NCI-H1417 treated with DMSO at 0.1 percent for 48 hours (cell line): ENCODE measurements at regions not wholly inside any gene's neighbourhood (a gene's known extent, or its start where the extent isn't known, plus 50 kb on each side); places are given as distances from the start of the nearest gene placed in this dataset.
"Not testable (repeated sequence)": the region's sequence is repeated elsewhere in the genome, so short reads cannot be mapped to it uniquely, and the experiment has no call there.

Experiments
- DNase-seq: peaks from one replicate; lab custom pipeline; 2025; lab: John Stamatoyannopoulos, UW

DNA sequence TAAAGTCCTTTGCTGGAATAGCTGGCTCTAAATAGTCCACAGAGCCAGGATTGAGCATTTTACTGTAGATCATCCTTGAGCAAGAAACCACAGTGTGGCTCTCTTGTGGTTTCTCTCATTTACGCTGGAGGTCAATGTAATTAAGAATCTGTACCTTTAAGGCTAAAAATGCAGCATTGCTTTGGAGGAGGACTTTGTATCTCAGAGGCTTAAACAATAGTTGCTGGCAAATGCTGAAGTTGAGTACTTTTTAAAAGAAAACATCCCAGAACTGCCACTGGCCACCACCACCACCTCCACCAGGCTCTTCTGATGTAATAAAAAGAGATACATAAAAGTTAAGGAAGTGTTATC is 177.3 kb upstream of the ADAMTSL1 start:
- DNase-seq, result no peak

- DNase-seq, result no peak
Measured at GRCh38 chr9:18297056-18297841, 176.7 kb upstream of the ADAMTSL1 start.

DNA sequence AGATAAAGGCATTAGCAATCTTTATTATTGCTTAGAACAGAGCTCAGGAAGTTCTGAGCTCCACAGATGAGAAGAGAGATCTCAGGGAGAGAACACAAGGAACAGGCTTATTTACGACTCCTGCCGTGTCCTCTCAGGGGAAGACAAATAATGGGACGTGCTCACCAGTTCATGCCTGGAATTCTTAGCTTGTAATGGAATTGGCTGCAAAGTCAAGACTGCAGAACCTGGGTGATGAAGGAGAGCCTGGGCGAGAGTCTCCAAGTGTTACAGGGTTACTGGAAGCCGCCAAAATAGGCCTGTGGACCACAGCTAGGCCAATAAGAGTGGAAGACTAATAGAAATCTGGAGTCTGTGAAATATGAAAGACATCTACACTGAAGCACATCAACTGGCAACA is 174.5 kb upstream of the ADAMTSL1 start:
- DNase-seq, result no peak

DNA sequence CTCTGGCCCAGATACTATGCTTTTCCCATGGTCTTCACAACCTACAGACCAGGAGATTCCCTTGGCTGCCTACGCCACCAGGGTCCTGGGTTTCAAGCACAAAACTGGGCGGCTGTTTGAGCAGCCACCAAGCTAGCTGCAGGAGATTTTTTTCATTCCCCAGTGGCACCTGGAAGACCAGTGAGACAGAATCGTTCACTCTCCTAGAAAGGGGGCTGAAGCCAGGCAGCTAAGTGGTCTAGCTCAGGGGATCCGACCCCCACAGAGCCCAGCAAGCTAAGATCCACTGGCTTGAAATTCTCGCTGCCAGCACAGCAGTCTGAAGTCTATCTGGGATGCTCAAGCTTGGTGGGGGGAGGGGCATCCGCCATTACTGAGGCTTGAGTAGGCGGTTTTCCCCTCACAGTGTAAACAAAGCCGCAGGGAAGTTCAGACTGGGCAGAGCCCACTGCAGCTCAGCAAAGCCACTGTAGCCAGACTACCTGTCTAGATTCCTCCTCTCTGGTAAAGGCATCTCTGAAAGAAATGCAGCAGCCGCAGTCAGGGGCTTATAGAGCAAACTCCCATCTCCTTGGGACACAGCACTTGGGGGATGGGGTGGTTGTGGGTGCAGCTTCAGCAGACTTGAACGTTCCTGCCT is 168.7 kb upstream of the ADAMTSL1 start:
- not testable (repeated sequence) for DNase-seq

DNA sequence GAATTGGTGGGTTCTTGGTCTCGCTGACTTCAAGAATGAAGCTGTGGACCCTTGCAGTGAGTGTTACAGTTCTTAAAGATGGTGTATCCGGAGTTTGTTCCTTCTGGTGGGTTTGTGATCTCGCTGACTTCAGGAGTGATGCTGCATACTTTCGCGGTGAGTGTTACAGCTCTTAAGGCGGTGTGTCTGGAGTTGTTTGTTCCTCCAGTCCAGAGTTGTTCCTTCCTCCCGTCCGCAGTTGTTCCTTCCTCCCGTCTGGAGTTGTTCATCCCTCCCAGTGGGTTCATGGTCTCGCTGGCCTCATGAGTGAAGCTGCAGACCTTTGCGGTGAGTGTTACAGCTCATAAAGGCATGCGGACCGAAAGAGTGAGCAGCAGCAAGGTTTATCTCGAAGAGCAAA is 159.6 kb upstream of the ADAMTSL1 start:
- no peak for DNase-seq

GRCh38 chr9:18317896-18318295 is 156.1 kb upstream of the ADAMTSL1 start:
- DNase-seq, result no peak

GRCh38 chr9:18319918-18320445 is 154.0 kb upstream of the ADAMTSL1 start:
- no peak for DNase-seq

GRCh38 chr9:18324928-18325745 is 148.8 kb upstream of the ADAMTSL1 start:
- DNase-seq, result no peak

GRCh38 chr9:18325746-18326011 is 148.3 kb upstream of the ADAMTSL1 start:
- not testable (repeated sequence) for DNase-seq

GRCh38 chr9:18327121-18327520 is 146.8 kb upstream of the ADAMTSL1 start:
- no peak for DNase-seq

DNA sequence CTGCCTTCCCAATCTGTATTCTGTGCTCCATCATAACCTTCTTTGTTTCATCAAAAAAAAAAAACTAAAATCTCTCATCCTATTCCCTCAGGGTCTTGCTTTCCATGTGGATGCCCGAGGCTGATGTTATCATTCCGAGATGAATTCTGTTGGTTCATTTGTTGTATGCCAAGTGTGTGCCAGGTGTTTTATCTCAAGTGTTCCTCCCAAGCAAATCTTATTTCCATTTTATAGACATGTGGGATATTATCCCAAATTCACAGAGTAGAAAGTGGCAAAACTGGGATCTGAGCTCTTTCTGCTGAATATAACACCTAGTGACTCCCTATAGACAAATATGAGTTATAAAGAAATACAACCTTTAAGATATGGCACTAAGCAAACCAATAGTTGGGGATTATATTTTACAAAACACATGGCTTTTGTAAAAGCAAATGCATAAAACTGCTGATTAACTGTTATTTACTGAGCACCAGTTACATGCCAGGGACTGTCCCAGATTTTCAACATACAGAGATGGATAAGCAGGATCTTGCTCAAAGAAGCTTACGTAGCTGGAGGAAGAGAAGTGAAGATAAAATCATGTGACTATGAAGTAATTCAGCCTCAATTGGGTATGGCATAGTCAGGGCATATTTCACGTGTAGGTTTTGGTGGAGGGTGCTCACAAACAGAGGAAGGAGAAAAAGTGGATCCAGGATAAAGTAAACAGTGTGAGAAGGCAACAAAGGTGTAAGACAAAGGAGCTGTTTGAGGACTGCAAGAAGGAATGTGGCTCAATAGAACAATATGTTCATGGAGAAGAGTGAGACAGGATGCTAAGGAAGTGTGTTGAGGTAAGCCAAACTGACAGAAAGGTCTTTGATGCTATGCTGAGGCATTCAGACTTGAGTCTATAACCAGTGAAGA is 143.3 kb upstream of the ADAMTSL1 start:
- no peak for DNase-seq

- DNase-seq, result no peak
Measured at GRCh38 chr9:18331310-18331684, 142.7 kb upstream of the ADAMTSL1 start.

- no peak for DNase-seq
Measured at GRCh38 chr9:18331808-18332209, 142.1 kb upstream of the ADAMTSL1 start.

DNA sequence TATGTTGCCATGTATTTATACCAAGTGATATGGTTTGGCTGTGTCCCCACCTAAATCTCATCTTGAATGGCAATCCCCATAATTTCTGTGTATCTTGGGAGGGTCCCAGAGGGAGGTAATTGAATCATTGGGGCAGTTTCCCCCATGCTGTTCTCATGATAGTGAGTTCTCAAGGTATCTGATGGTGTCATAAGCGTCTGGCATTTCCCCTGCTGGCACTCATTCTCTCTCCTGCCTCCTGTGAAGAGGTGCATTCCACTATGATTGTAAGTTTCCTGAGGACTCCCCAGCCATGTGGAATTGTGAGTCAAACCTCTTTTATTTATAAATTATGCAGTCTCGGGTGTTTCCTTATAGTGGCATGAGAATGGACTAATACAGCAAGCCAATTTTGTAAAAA is 140.8 kb upstream of the ADAMTSL1 start:
- no peak for DNase-seq

GRCh38 chr9:18335825-18336224 is 138.1 kb upstream of the ADAMTSL1 start:
- DNase-seq, result no peak

- DNase-seq, result no peak
Measured at GRCh38 chr9:18338042-18338441, 135.9 kb upstream of the ADAMTSL1 start.

GRCh38 chr9:18343784-18344183 is 130.2 kb upstream of the ADAMTSL1 start:
- DNase-seq, result no peak

- DNase-seq, result no peak
Measured at GRCh38 chr9:18346745-18347144, 127.2 kb upstream of the ADAMTSL1 start.

- DNase-seq, result no peak
Measured at GRCh38 chr9:18347386-18348082, 126.4 kb upstream of the ADAMTSL1 start.

- no peak for DNase-seq
Measured at GRCh38 chr9:18348083-18348475, 125.9 kb upstream of the ADAMTSL1 start.

- DNase-seq, result no peak
Measured at GRCh38 chr9:18349530-18349929, 124.4 kb upstream of the ADAMTSL1 start.
